ENCODE measurements at regions not wholly inside any gene's neighbourhood (a gene's known extent, or its start where the extent isn't known, plus 50 kb on each side); places are given as distances from the start of the nearest gene placed in this dataset.

DNA sequence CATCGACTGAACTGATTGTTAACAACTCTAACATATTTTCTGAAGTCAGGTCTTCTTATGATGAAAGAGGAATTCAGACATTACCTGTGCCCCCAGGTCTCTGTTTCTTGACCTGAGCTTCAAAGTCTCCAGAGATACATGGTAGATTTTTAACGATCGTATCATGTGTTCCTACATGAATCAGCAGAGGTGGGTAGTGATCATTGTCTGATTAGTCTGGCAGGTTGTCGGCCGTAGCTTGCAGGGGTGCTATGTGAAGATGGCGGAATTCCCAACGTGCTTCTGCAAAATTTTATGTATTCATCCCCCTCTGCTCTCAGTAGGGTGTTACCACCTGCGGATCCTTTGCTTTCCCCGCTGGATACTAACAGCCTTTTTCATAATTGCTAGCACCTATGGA is 581.9 kb downstream of the GATA3 start:
- no peak for DNase-seq (ENCODE audit: extremely low read depth, low read depth)
- TF ChIP-seq, protein P1, sequence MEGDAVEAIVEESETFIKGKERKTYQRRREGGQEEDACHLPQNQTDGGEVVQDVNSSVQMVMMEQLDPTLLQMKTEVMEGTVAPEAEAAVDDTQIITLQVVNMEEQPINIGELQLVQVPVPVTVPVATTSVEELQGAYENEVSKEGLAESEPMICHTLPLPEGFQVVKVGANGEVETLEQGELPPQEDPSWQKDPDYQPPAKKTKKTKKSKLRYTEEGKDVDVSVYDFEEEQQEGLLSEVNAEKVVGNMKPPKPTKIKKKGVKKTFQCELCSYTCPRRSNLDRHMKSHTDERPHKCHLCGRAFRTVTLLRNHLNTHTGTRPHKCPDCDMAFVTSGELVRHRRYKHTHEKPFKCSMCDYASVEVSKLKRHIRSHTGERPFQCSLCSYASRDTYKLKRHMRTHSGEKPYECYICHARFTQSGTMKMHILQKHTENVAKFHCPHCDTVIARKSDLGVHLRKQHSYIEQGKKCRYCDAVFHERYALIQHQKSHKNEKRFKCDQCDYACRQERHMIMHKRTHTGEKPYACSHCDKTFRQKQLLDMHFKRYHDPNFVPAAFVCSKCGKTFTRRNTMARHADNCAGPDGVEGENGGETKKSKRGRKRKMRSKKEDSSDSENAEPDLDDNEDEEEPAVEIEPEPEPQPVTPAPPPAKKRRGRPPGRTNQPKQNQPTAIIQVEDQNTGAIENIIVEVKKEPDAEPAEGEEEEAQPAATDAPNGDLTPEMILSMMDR (IDR thresholded peaks at IDR 0.05; ENCODE audit: low read depth, low read length, missing control alignments): no peak
- no peak overlapping the region for H3K4me3 ChIP-seq (replicated peaks; ENCODE audit: low read depth, low read length)

DNA sequence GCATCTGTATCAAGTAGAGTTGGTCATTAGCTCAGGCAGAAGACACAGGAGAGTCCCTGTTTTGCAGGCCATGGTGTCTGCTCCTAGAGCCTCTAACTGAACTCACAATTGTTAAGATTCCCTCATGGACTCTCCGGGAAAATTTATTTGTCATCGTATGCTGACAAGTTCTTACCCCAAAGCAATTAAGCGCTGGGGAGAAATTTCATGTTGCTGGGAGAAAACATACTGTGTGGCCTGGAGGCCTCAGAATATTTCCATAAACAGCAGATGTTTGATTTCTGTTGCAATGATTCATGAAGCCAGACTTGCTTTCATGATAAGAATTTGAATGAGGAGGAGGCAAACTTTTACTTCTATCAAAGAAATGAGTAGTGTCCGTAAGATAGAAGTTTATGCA is 583.2 kb downstream of the GATA3 start:
- TF ChIP-seq, protein P1 (IDR thresholded peaks at IDR 0.05; ENCODE audit: low read depth, low read length, missing control alignments): no peak
- no peak overlapping the region for H3K4me3 ChIP-seq (replicated peaks; ENCODE audit: low read depth, low read length)
- no peak for DNase-seq (ENCODE audit: extremely low read depth, low read depth)

GRCh38 chr10:8638088-8638672 is 583.7 kb downstream of the GATA3 start:
- no peak for DNase-seq (ENCODE audit: extremely low read depth, low read depth)

GRCh38 chr10:8639486-8640185 is 585.1 kb downstream of the GATA3 start:
- TF ChIP-seq, protein P1 (IDR thresholded peaks at IDR 0.05; ENCODE audit: low read depth, low read length, missing control alignments): no peak
- H3K4me3 ChIP-seq (replicated peaks; ENCODE audit: low read depth, low read length): no peak overlapping the region
- no peak for DNase-seq (ENCODE audit: extremely low read depth, low read depth)

More at GRCh38 chr10:8638088-8638672, 583.7 kb downstream of the GATA3 start:
- no peak overlapping the region for H3K4me3 ChIP-seq (replicated peaks; ENCODE audit: low read depth, low read length)
- TF ChIP-seq, protein P1 (IDR thresholded peaks at IDR 0.05; ENCODE audit: low read depth, low read length, missing control alignments): no peak

- no peak overlapping the region for H3K4me3 ChIP-seq (replicated peaks; ENCODE audit: low read depth, low read length)
- DNase-seq (ENCODE audit: extremely low read depth, low read depth): no peak
- TF ChIP-seq, protein P1 (IDR thresholded peaks at IDR 0.05; ENCODE audit: low read depth, low read length, missing control alignments): no peak
Observed at GRCh38 chr10:8640301-8640700, 585.8 kb downstream of the GATA3 start.

- no peak for DNase-seq (ENCODE audit: extremely low read depth, low read depth)
- no peak overlapping the region for H3K4me3 ChIP-seq (replicated peaks; ENCODE audit: low read depth, low read length)
- TF ChIP-seq, protein P1 (IDR thresholded peaks at IDR 0.05; ENCODE audit: low read depth, low read length, missing control alignments): no peak
Observed at GRCh38 chr10:8640878-8641277, 586.4 kb downstream of the GATA3 start.
